NT2/D1 (cell line): ENCODE measurements at regions not wholly inside any gene's neighbourhood (a gene's known extent, or its start where the extent isn't known, plus 50 kb on each side); places are given as distances from the start of the nearest gene placed in this dataset.

Source experiments
- SUZ12 ChIP-seq: IDR thresholded peaks from 2 replicates; pipeline ENCODE4 v1.6.1; 2011; ENCODE audit not compliant: insufficient read length, insufficient read depth; ENCODE audit errors: extremely low read depth
- YY1 ChIP-seq: IDR thresholded peaks from 2 replicates; pipeline ENCODE4 v1.6.1; 2011; ENCODE audit not compliant: insufficient read length, insufficient read depth
- ZNF274 ChIP-seq: IDR thresholded peaks from 2 replicates; pipeline ENCODE4 v1.6.1; 2011; ENCODE audit warnings: mild to moderate bottlenecking, low read depth, low read length

DNA sequence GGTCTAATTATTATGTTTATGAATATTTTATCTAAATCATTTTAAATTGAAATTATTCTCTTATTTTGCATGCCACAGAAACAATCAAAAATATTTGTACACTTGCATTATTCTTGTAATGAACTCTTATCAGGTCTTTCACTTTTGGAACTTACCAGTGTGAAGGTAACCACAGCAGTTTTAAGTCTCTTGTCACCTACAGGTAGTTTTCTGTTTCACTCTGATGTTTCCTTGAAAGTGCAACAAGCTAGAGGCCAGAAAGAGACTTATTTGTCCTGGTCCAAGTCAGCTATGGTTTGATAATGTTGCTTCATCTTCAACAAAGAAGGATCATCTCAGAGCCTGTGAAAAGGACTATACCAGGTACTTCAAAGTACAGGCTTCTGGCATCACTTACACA lies 133.4 kb upstream of the NBEA start:
- TF ChIP-seq ZNF274 (no peak), YY1 (no peak), SUZ12 (no peak)
